ENCODE measurements at regions not wholly inside any gene's neighbourhood (a gene's known extent, or its start where the extent isn't known, plus 50 kb on each side); places are given as distances from the start of the nearest gene placed in this dataset.
A peak's percentile ranks its signal among the peaks of the same experiment; 100 is the strongest.

DNA sequence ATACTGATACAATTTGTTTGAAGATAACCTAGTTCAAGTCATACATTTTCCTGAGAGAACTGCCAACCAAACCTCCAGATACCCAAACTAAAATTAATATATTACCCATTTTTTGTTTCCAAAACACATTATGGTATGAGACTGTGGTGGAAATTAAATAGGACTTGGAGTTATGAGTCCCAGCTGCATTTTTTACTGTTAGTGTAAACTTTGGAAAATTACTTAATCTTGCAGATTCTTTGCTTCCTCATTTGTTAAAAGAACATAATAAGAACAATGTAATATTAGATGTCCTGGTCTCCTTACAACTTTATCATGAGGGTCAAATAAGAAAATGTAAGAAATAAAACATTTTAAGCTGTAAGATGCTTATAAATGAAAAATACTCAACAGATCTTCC, 98.2 kb upstream of the TRIB2 start:
- dilution Hi-C loops (cut with MboI; ENCODE audit: extremely low pct_ligation_motif_present, low sequenced_read_pairs) = no loop called here

DNA sequence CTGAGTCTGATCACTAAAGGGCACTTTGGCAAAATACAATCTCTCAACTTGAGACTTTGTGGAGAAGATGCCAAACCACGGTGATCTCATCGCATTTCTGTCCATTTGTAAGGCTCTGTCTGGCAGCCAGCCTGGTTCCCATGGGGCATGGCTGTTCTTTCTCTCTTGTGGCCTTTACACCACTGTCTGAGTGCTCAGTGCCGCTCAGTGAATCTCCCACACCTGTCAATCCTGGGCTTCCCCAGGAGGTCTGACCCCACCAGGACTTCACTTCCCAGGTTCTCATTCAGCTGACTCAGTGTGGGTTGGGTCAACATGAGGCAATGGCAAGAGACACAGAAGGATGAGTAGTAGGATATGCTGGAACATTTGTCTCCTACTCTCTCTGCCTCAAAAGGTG, 96.8 kb upstream of the TRIB2 start:
- dilution Hi-C loops (cut with MboI; ENCODE audit: extremely low pct_ligation_motif_present, low sequenced_read_pairs) = no loop called here
- Histone ChIP-seq H3K36me3 (ENCODE audit: control insufficient read depth in 2 of 2, extremely low read depth in 1 of 2, insufficient read depth in 2 of 2, low read length in 2 of 2) (no peaks in the 10 kb centered on the region), H3K27me3 (ENCODE audit: control insufficient read depth, extremely low read depth, insufficient read depth, low read length) (no peaks in the 10 kb centered on the region), H3K4me2 (ENCODE audit: control insufficient read depth, extremely low read depth, insufficient read depth, low read depth, low read length) (peak overlapping the region; percentile 0), H3K79me2 (ENCODE audit: control insufficient read depth, insufficient read depth, low read length) (no peaks in the 10 kb centered on the region), H3K9me3 (ENCODE audit: control insufficient read depth, low read depth, low read length) (no peaks in the 10 kb centered on the region), H4K20me1 (ENCODE audit: control insufficient read depth, extremely low read depth, insufficient read depth, low read length) (no peaks in the 10 kb centered on the region), H3K27ac (ENCODE audit: control insufficient read depth, insufficient read depth, low read length) (no peak overlapping the region), H3K4me3 (ENCODE audit: control insufficient read depth in 2 of 3, extremely low read depth in 1 of 3, insufficient read depth in 2 of 3, low read depth in 1 of 3, low read length in 3 of 3) (no peak overlapping the region), H3K9me1 (ENCODE audit: control insufficient read depth, extremely low read depth, insufficient read depth, low read length) (no peaks in the 10 kb centered on the region), H2AFZ (ENCODE audit: control insufficient read depth, low read length) (no peak overlapping the region), H3K4me1 (ENCODE audit: control insufficient read depth, extremely low read depth, insufficient read depth, low read length) (peaks cover 9% of the 10 kb centered on the region), H3K9ac (ENCODE audit: control insufficient read depth, extremely low read depth, insufficient read depth, low read length) (no peak overlapping the region)
- peak; percentile 92 for FAIRE-seq
- DNase-seq (ENCODE audit: low read depth, low spot score) = peak; percentile 1
- TF ChIP-seq, protein P1, sequence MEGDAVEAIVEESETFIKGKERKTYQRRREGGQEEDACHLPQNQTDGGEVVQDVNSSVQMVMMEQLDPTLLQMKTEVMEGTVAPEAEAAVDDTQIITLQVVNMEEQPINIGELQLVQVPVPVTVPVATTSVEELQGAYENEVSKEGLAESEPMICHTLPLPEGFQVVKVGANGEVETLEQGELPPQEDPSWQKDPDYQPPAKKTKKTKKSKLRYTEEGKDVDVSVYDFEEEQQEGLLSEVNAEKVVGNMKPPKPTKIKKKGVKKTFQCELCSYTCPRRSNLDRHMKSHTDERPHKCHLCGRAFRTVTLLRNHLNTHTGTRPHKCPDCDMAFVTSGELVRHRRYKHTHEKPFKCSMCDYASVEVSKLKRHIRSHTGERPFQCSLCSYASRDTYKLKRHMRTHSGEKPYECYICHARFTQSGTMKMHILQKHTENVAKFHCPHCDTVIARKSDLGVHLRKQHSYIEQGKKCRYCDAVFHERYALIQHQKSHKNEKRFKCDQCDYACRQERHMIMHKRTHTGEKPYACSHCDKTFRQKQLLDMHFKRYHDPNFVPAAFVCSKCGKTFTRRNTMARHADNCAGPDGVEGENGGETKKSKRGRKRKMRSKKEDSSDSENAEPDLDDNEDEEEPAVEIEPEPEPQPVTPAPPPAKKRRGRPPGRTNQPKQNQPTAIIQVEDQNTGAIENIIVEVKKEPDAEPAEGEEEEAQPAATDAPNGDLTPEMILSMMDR (optimal IDR thresholded peaks at IDR 0.05 in 1 of 3, IDR thresholded peaks at IDR 0.05 in 1 of 3, conservative IDR thresholded peaks at IDR 0.05 in 1 of 3; ENCODE audit: extremely low read depth in 1 of 3, insufficient read depth in 2 of 3, low read length in 3 of 3) = no peak
- no peak for TF ChIP-seq EZH2 (IDR thresholded peaks at IDR 0.05; ENCODE audit: low read length)

More for the DNA sequence above, 98.2 kb upstream of the TRIB2 start:
- DNase-seq (ENCODE audit: low read depth, low spot score) (no peak), FAIRE-seq (no peak)
- no peaks in the 10 kb centered on the region for H3K9me3 ChIP-seq (ENCODE audit: control insufficient read depth, low read depth, low read length)
- H4K20me1 ChIP-seq (ENCODE audit: control insufficient read depth, extremely low read depth, insufficient read depth, low read length) = no peaks in the 10 kb centered on the region
- H3K9ac ChIP-seq (ENCODE audit: control insufficient read depth, extremely low read depth, insufficient read depth, low read length) = no peak overlapping the region
- H2AFZ ChIP-seq (ENCODE audit: control insufficient read depth, low read length) = no peak overlapping the region
- H3K27ac ChIP-seq (ENCODE audit: control insufficient read depth, insufficient read depth, low read length) = no peak overlapping the region
- no peaks in the 10 kb centered on the region for H3K27me3 ChIP-seq (ENCODE audit: control insufficient read depth, extremely low read depth, insufficient read depth, low read length)
- no peak overlapping the region for H3K4me2 ChIP-seq (ENCODE audit: control insufficient read depth, extremely low read depth, insufficient read depth, low read depth, low read length)
- no peaks in the 10 kb centered on the region for H3K36me3 ChIP-seq (ENCODE audit: control insufficient read depth in 2 of 2, extremely low read depth in 1 of 2, insufficient read depth in 2 of 2, low read length in 2 of 2)
- TF ChIP-seq, protein P1 (optimal IDR thresholded peaks at IDR 0.05 in 1 of 3, IDR thresholded peaks at IDR 0.05 in 1 of 3, conservative IDR thresholded peaks at IDR 0.05 in 1 of 3; ENCODE audit: extremely low read depth in 1 of 3, insufficient read depth in 2 of 3, low read length in 3 of 3) = no peak
- H3K4me3 ChIP-seq (ENCODE audit: control insufficient read depth in 2 of 3, extremely low read depth in 1 of 3, insufficient read depth in 2 of 3, low read depth in 1 of 3, low read length in 3 of 3) = no peak overlapping the region
- no peaks in the 10 kb centered on the region for H3K79me2 ChIP-seq (ENCODE audit: control insufficient read depth, insufficient read depth, low read length)
- H3K4me1 ChIP-seq (ENCODE audit: control insufficient read depth, extremely low read depth, insufficient read depth, low read length) = peaks cover 9% of the 10 kb centered on the region
- H3K9me1 ChIP-seq (ENCODE audit: control insufficient read depth, extremely low read depth, insufficient read depth, low read length) = no peaks in the 10 kb centered on the region
